Medulla oblongata (tissue), 1 donor: ENCODE measurements at regions not wholly inside any gene's neighbourhood (a gene's known extent, or its start where the extent isn't known, plus 50 kb on each side); places are given as distances from the start of the nearest gene placed in this dataset.
"Not testable (repeated sequence)": the region's sequence is repeated elsewhere in the genome, so short reads cannot be mapped to it uniquely, and the experiment has no call there.

ENCODE experiments used
- DNase-seq: peaks from one replicate; pipeline ENCODE4 v3.0.0-alpha.2; 2015; ENCODE audit errors: extremely low spot score

DNA sequence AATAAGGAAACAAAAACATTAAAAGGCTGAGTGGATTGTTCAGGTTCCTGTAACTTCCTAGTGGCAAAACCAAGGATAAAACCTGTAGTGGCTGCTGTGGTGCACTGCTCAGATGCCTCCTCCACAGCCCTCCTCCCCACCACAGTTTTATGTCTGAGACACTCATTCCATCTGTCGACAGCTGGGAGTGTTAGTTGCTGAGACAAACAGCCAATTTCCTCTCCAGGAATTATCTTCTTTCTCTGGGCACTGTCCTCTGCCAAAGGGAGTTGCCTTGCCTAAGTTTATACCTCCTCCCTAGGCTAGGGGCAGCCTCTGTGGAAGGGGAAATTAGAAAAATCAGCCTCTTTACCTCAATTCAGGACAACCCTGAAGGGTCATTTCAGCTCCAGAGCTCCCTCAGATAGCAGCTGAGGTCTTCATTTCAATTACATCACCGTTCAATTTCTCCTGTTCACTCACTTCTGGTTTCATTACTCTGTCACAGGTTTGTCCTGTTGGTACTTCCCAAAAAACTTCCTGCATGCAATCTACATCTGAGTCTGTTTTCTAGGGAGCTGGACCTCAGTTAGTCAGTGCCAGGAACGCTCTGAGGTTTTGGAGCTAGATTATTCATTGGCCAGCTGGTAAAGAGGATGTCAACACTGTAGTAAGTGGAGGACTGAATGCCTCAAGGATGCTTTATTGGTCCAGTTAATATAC lies 74.9 kb upstream of the ATP2B1 start:
- peak; percentile 21 for DNase-seq

- DNase-seq: no peak
Observed at GRCh38 chr12:89782807-89783206, 74.2 kb upstream of the ATP2B1 start.

DNA sequence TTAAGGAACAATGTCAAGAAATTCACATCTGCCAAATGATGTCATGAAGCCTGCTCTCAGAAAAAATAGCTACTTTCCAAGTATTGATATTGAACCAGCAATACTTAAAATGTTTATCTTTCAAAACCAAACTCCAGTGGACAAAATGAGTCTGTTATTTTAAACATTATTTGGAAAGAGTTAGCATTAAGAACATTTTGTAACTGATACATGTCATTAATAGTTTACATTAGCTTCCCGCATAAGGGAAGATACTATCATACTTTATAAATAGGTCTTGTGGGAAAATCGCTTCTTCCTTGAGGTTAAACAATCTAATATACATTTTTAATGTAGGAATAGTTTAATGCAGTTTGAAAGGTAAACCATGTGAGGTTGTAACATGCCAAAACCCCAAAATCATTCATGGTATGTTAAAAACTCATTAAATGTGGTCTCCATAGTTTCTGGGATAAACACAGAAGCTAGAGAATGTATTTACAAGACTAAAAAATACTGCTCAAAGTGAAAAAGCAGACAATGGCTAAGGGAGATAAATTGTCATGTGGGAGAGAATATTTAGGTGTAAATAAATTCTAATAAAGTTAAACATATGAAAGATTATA lies 73.4 kb upstream of the ATP2B1 start:
- DNase-seq: no peak

GRCh38 chr12:89781156-89781555 lies 72.5 kb upstream of the ATP2B1 start:
- peak; percentile 9 for DNase-seq

GRCh38 chr12:89779090-89779489 lies 70.5 kb upstream of the ATP2B1 start:
- DNase-seq: no peak

DNA sequence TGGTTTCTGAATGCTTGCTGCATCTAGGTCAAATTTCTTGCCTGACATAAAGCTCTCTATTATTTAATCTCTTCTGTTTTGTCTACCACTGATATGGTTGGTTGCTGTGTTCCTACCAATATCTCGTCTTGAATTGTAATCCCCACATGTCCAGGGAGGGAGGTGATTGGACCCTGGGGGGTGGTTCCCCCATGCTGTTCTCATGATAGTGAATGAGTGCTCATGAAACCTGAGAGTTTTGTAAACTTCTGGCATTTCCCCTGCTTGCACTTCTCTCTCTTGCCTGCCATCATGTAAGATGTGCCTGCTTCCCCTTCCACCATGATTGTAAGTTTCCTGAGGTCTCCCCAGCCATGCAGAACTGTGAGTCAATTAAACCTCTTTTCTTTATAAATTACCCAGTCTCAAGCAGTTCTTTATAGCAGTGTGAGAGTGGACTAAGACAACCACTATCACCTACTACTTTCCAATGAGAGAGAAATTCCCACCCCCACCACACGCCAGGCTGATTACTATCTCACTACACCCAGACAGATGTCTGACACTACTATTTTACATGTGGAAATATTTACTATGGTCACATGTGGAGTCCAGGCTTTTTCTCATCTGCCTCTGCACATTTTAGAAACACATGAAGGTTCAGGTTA lies 69.2 kb upstream of the ATP2B1 start:
- no peak for DNase-seq

- no peak for DNase-seq
Observed at GRCh38 chr12:89775986-89776365, 67.3 kb upstream of the ATP2B1 start.

DNA sequence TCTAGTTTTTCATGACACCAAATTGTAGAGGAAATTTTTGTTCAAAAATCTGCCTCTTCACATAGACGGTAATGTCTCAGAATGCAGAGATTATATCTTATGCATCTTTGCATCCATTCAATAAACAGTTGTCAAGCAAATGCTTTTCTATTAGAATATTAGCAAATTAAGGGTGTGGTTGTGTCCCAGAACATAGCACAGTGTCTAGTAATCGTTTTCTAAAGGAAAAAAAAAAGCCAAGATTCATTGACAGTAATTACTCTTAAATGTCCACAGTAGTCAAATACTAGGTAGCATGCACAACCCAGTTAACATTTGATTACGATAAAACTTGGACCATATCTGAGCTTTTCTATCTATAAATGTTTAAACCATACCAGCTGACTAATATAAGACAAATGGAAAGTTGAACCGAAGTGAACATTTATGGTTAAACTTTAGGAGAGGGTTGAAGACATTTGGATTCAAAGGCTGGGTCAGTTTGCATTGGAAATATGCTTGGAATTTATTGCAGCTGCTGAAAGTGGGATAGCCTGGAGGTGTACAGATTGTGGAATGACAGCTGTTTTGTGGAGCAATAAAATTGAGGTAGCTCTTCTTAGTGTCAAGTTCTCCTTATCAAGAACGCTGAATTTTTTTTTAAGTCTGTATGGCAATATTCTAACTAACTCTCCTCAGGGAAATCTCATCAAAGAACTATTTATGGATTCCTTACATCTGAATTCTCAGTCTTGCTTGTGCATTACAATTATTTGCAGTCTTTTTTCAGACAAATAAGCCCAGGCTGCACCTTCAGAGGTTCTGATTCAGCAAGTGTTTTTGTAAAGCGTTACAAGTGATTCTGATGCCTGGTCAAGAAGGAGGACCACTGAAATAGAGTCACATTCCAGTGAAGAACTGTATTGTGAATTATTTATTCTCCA lies 66.7 kb upstream of the ATP2B1 start:
- no peak for DNase-seq

DNA sequence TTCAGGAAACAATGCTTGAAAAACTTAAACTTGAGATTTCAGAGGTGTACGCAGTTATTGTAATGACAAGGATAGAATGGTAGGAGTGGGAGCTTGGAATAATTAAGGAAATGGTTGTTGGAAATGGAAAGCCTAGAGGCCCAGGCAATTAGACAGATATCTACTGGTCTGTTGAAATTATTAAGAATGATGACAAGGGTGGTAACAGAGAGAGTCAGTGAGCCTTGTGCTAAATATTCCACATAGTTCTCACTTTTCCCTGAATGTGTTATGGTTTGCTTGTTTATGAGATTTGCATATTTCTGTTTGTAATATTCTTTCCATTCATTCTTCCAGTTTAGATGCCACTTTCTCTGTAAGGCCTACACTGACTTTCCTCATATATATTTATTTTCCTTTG lies 66.0 kb upstream of the ATP2B1 start:
- no peak for DNase-seq

DNA sequence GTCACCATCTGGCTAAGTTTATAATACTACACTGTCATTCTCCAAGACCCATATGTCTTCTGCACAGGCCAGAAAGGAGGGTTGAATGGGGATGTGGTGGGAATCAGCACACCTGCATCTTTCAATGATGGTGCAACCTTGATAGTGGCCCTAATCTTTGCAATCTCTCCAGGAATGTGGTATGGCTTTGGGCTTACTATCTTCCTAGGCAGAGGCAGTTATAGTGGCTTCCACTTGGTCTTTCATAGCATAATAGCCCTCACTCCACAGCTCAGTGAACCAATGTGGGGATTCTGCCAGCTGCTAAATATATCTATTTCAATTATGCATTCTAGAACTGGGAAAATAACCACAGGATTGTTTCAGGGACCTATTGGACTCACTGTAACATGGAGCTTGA lies 61.8 kb upstream of the ATP2B1 start:
- no peak for DNase-seq

DNA sequence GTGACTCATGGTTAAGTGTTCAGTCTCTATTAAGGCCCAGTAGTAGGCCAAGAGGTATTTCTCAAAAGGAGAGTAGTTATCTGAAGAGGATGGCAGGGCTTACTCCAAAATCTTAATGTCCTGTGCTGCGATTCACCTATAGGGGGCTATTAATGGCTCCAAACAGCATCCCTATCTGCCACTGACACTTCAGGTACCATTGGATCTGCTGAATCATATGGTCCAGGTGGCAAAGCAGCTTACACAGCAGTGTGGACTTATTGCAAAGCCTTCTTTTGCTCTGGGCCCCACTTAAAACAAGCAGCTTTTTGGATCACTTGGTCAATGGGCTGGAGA lies 60.8 kb upstream of the ATP2B1 start:
- no peak for DNase-seq

DNA sequence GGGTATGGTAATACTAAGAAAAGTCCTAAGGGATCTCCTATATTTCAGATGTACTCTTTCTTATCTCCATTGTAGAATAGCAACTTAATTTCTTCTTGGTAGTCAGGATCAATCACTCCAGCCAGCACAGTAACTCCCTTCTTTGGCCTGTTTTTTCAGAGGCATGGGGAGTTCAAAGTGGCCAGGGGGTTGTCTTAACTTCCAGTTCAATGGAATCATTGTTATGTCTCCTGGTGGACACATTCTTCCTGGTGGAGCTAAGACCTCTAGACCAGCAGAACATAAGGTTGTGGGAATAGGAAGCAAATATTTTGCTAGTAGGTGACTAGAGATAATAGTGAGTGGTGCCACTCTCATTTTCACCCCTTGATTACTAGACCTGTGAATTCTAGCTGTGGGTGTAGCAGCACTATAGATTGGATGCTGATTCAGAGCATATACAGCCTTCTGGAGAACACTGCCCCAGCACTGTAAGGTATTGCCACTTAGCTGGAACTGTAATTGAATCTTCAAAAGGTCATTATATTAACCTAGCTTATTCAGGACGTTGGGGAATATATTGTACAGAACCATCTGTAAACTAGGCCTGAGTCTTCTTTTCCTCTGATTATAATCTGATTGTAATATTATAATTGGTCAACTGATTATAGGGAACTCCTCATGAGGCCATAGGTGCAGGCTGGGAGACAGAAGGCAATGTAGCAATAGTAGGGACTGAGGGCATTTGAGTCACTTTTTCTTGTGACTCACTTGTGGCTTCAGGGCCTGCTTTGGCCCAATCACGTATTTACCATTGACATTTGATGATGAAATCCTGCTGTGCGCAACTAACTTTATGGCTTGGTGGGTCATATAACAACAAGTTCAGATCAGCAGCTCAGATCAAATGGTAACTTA lies 60.2 kb upstream of the ATP2B1 start:
- no peak for DNase-seq

DNA sequence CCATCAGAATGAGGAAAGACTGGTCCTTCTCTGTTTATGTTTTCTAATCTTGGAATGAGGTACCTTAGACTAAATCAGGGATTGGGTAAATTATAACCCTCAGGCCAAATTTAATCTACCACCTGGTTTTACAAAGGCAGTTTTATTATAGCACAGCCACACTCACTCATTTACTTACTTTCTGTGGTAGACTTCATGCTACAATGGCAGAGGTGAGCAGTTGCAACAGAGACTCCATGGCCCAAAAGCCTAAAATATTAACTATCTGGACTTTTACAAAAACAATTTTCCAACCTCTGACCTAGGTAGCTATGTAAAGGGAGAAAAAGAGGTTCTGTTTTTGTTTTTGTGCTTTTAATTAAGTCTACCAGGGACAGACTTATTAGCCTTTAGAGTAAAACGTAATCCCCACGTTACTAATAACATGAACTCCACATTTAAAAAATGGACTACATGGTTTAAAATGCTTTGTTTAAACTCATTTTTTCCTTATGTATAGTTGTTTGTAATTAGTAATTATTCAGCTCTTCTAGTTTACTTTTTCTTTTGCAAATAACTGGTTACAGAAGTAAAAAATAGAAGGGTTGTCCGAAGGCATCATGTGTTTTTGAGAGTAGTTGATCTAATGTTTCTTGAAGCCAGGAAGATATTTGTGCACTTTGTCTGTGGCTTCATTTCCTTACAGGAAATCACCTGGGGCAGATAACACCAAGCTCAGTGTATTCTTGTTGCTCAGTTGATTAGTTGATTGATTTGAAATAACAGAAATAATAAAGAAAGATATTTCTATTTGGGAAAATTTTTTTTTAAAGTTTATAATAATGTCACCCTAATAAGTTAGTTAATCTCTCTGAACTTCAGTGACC lies 57.6 kb upstream of the ATP2B1 start:
- DNase-seq: no peak

DNA sequence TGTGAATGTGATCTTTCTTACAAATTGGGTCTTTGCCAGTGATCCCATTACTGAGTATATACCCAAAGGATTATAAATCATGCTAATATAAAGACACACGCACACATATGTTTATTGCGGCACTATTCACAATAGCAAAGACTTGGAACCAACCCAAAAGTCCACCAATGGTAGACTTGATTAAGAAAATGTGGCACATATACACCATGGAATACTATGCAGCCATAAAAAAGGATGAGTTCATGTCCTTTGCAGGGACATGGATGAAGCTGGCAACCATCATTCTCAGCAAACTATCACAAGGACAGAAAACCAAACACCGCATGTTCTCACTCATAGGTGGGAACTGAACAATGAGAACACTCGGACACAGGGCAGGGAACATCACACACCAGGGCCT lies 55.5 kb upstream of the ATP2B1 start:
- DNase-seq: not testable (repeated sequence)

DNA sequence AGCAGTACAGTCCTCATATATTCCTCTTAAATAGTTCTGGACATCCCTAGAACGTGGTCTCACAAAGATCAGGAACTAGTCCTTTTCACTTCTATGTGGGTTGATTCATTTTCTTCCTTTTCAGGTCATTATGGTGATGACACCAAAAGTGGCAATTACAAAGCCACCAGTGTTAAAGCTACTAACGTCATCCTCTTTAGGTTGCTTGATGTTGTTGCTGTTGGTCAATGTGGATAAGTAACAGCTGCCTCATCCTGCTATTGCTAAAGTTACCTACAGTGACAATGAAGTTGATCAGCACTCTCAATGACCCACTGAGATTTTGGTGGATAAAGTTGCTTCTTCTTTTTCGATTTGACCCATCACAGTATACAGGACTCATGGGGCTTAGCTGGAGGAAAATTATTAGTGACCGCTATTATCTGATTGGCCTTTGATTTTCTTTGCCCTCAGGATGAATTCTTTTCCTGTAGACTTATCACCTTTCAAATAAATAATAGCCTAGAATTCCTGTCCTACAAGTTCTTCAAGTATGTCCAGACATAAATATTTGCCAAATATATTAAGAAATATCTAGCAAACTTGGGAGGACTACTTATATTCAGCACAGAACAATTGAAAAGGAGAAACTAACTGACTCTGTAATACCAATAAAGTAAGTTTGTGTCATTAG lies 54.0 kb upstream of the ATP2B1 start:
- DNase-seq: no peak

DNA sequence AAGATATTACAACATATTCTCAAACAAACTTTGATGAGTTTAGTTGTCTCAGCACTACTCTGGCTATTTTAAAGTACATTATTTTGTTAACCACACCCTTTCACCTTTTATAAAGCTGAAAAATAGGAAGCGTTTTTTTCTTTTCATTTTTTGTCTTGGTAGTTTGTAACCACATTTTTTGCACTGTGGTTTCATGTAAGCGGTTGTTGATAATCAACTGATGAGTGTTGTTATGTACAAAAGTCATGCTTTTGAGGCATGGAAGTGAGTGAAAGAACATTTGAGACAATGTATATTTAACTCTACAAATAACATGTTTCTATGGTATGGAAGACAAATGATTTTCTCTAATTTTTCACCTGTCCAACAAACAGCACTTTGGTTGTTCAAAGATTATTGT lies 52.1 kb upstream of the ATP2B1 start:
- DNase-seq: no peak
